B cell (primary cell): ENCODE measurements at regions not wholly inside any gene's neighbourhood (a gene's known extent, or its start where the extent isn't known, plus 50 kb on each side); places are given as distances from the start of the nearest gene placed in this dataset.

Experiments
- ATAC-seq: fragments of 200-7000 bp; cut with Tn5 transposase; one replicate; pipeline ENCODE4 v1.10.0; 2021; ENCODE audit warnings: low read depth, mild to moderate bottlenecking, moderate number of reproducible peaks, moderate library complexity
- CTCF ChIA-PET: fragments of 350-600 bp; sonication (Branson Sonifier 250); formaldehyde crosslinking; loops from one replicate; lab custom pipeline; 2021; ENCODE audit warnings: antibody characterized with exemption, inconsistent platforms; lab: Charles Lee
- POLR2A ChIA-PET: fragments of 350-600 bp; sonication (Branson Sonifier 250); formaldehyde crosslinking; loops from one replicate; lab custom pipeline; 2021; ENCODE audit warnings: antibody characterized with exemption; lab: Charles Lee
- DNase-seq: peaks from one replicate; pipeline ENCODE4 v3.0.0; 2013
- H2AFZ ChIP-seq: 2 replicates; pipeline ENCODE4 v1.6.1; 2012; ENCODE audit warnings: mild to moderate bottlenecking, low read depth, low read length; ENCODE audit not compliant: insufficient read depth, poor library complexity, severe bottlenecking
- H3K27ac ChIP-seq, 2 donors: 1 replicate in 1 of 2; 2 replicates in 1 of 2; pipeline ENCODE4 v1.5.1; 2012 to 2013; ENCODE audit warnings: low read length in 2 of 2, mild to moderate bottlenecking in 2 of 2, moderate library complexity in 1 of 2
- H3K27me3 ChIP-seq, 4 experiments: fragments of 200-600 bp in 1 of 4; sonication (generic) in 1 of 4; replicated peaks in 1 of 4; 1 replicate in 2 of 4; 2 replicates in 2 of 4; pipeline versions ENCODE4 v1.6.1 to v1.7.0; 2013 to 2016; ENCODE audit warnings: low read length in 3 of 4, mild to moderate bottlenecking in 2 of 4, mixed read lengths in 1 of 4, moderate library complexity in 1 of 4; ENCODE audit not compliant: insufficient read depth in 4 of 4, control insufficient read depth in 3 of 4; ENCODE audit errors: control extremely low read depth in 1 of 4
- H3K36me3 ChIP-seq, 2 experiments: replicated peaks in 1 of 2; 1 replicate in 1 of 2; 2 replicates in 1 of 2; pipeline versions ENCODE4 v1.6.1 to v1.7.1; 2013; ENCODE audit warnings: low read length in 1 of 2; ENCODE audit not compliant: insufficient read depth in 2 of 2, control insufficient read depth in 1 of 2; ENCODE audit errors: control extremely low read depth in 1 of 2, extremely low read depth in 1 of 2
- H3K4me1 ChIP-seq, 2 donors: fragments of 200-600 bp in 1 of 2; sonication (generic) in 1 of 2; 1 replicate in 1 of 2; 2 replicates in 1 of 2; pipeline versions ENCODE4 v1.5.1 to v1.6.1; 2013 to 2017; ENCODE audit warnings: low read length in 2 of 2; ENCODE audit not compliant: control insufficient read depth in 2 of 2, insufficient read depth in 2 of 2
- H3K4me2 ChIP-seq: replicated peaks from 2 replicates; pipeline ENCODE3; 2012; ENCODE audit warnings: mild to moderate bottlenecking, low read depth, low read length; ENCODE audit not compliant: poor library complexity, severe bottlenecking
- H3K4me3 ChIP-seq, 5 experiments: fragments of 200-600 bp in 1 of 5; sonication (generic) in 1 of 5; 1 replicate in 3 of 5; 2 replicates in 2 of 5; pipeline versions ENCODE4 v1.5.1 to v1.7.0; 2011 to 2016; ENCODE audit warnings: low read length in 4 of 5, mild to moderate bottlenecking in 4 of 5, low read depth in 2 of 5, control low read depth in 1 of 5, moderate library complexity in 1 of 5; ENCODE audit not compliant: insufficient read depth in 1 of 5; ENCODE audit errors: control extremely low read depth in 1 of 5, extremely low read depth in 1 of 5
- H3K79me2 ChIP-seq: fragments of 200-600 bp; sonication (generic); one replicate; pipeline ENCODE4 v1.6.0; 2016; ENCODE audit warnings: low read length; ENCODE audit not compliant: control insufficient read depth, insufficient read depth
- H3K9ac ChIP-seq: fragments of 200-600 bp; sonication (generic); 2 replicates; pipeline ENCODE4 v1.6.1; 2017; ENCODE audit warnings: mild to moderate bottlenecking, low read length, moderate library complexity
- H3K9me3 ChIP-seq, 3 donors: one replicate each; pipeline versions ENCODE4 v1.6.1 to v1.7.1; 2013; ENCODE audit warnings: low read length in 2 of 3; ENCODE audit not compliant: control insufficient read depth in 2 of 3, insufficient read depth in 1 of 3; ENCODE audit errors: control extremely low read depth in 1 of 3
- H4K20me1 ChIP-seq: 2 replicates; pipeline ENCODE4 v1.6.0; 2012; ENCODE audit warnings: mild to moderate bottlenecking, low read length; ENCODE audit not compliant: insufficient read depth, control insufficient read depth, poor library complexity, severe bottlenecking
- H3K27ac Mint-ChIP-seq: one replicate; pipeline ENCODE4 v1.8.0; 2021; ENCODE audit warnings: mixed read lengths
- H3K27me3 Mint-ChIP-seq: one replicate; pipeline ENCODE4 v1.8.0; 2021; ENCODE audit warnings: mixed read lengths
- H3K4me1 Mint-ChIP-seq: one replicate; pipeline ENCODE4 v1.8.0; 2021; ENCODE audit warnings: mixed read lengths
- H3K4me3 Mint-ChIP-seq: one replicate; pipeline ENCODE4 v1.8.0; 2021; ENCODE audit warnings: mixed read lengths
- H3K9me3 Mint-ChIP-seq: one replicate; pipeline ENCODE4 v1.8.0; 2022; ENCODE audit warnings: mixed read lengths; ENCODE audit not compliant: insufficient read depth
- CTCF ChIP-seq: fragments of 200-600 bp; IDR thresholded peaks from one replicate; pipeline ENCODE4 v1.8.0; 2022; ENCODE audit warnings: antibody characterized with exemption, mild to moderate bottlenecking
- EZH2 ChIP-seq: IDR thresholded peaks from 2 replicates; pipeline ENCODE4 v1.6.1; 2012; ENCODE audit warnings: borderline replicate concordance, low read depth, mild to moderate bottlenecking, moderate library complexity, low read length; ENCODE audit not compliant: insufficient read depth, poor library complexity, severe bottlenecking
- whole genome bisulfite sequencing: methylation state at CpG from one replicate; pipeline ENCODE4 v1.1.5; 2013; ENCODE audit warnings: missing lambda C conversion rate; ENCODE audit not compliant: insufficient coverage; 5-methylcytosine and 5-hydroxymethylcytosine counted together
- intact Hi-C: fragments of 100-400 bp; cut with micrococcal nuclease; formaldehyde crosslinking; loops from one replicate; pipeline ENCODE4 v1.10.0; 2022

GRCh38 chr12:27906127-27906500 is 66.4 kb downstream of the PTHLH start:
- H3K9me3 Mint-ChIP-seq, result no peaks in the 10 kb centered on the region
- intact Hi-C loops, result no loop called here
- WGBS, result 94% methylated on average over 2 of the region's 3 CpGs
- H3K27ac Mint-ChIP-seq, result no peak overlapping the region
- H3K27me3 Mint-ChIP-seq, result no peaks in the 10 kb centered on the region
- no peak for TF ChIP-seq CTCF
- no peak for TF ChIP-seq EZH2
- Histone ChIP-seq H3K9ac (no peak overlapping the region), H4K20me1 (no peaks in the 10 kb centered on the region), H3K36me3 (no peaks in the 10 kb centered on the region), H3K27me3 (no peaks in the 10 kb centered on the region), H3K27ac (no peak overlapping the region), H2AFZ (no peak overlapping the region), H3K9me3 (no peaks in the 10 kb centered on the region), H3K4me2 (no peak overlapping the region), H3K79me2 (no peaks in the 10 kb centered on the region), H3K4me1 (peaks cover 5% of the 10 kb centered on the region in 2 donors), H3K4me3 (no peak overlapping the region)
- H3K4me3 Mint-ChIP-seq, result no peak overlapping the region
- ChIA-PET POLR2A (no interaction called here), CTCF (no interaction called here)
- H3K4me1 Mint-ChIP-seq, result peaks cover 7% of the 10 kb centered on the region
- no peak for DNase-seq
- ATAC-seq, result no peak

GRCh38 chr12:27905285-27906126 is 67.0 kb downstream of the PTHLH start:
- Mint-ChIP-seq H3K9me3 (no peaks in the 10 kb centered on the region), H3K27me3 (no peaks in the 10 kb centered on the region), H3K4me3 (no peak overlapping the region), H3K27ac (no peak overlapping the region), H3K4me1 (peaks cover 12% of the 10 kb centered on the region)
- intact Hi-C loops, result no loop called here
- ATAC-seq (no peak), DNase-seq (no peak)
- Histone ChIP-seq H3K4me1 (peaks cover 7 to 8% of the 10 kb centered on the region in 2 donors), H3K9me3 (no peaks in the 10 kb centered on the region), H3K9ac (no peak overlapping the region), H3K4me2 (no peak overlapping the region), H3K27ac (no peak overlapping the region), H4K20me1 (no peaks in the 10 kb centered on the region), H3K79me2 (no peaks in the 10 kb centered on the region), H3K27me3 (no peaks in the 10 kb centered on the region), H3K4me3 (no peak overlapping the region), H2AFZ (no peak overlapping the region), H3K36me3 (no peaks in the 10 kb centered on the region)
- CTCF ChIA-PET, result no interaction called here
- TF ChIP-seq EZH2 (no peak), CTCF (no peak)
- 98% methylated on average over 4 of the region's 6 CpGs for WGBS
- POLR2A ChIA-PET, result no interaction called here
